ENCODE measurements at regions not wholly inside any gene's neighbourhood (a gene's known extent, or its start where the extent isn't known, plus 50 kb on each side); places are given as distances from the start of the nearest gene placed in this dataset.
"Not testable (repeated sequence)": the region's sequence is repeated elsewhere in the genome, so short reads cannot be mapped to it uniquely, and the experiment has no call there.

- Histone ChIP-seq H3K27ac (no peak overlapping the region), H3K27me3 (replicated peaks) (no peaks in the 10 kb centered on the region), H3K4me3 (ENCODE audit: low read depth, low read length) (no peak overlapping the region), H3K36me3 (replicated peaks) (no peaks in the 10 kb centered on the region)
- TF ChIP-seq, protein P1, sequence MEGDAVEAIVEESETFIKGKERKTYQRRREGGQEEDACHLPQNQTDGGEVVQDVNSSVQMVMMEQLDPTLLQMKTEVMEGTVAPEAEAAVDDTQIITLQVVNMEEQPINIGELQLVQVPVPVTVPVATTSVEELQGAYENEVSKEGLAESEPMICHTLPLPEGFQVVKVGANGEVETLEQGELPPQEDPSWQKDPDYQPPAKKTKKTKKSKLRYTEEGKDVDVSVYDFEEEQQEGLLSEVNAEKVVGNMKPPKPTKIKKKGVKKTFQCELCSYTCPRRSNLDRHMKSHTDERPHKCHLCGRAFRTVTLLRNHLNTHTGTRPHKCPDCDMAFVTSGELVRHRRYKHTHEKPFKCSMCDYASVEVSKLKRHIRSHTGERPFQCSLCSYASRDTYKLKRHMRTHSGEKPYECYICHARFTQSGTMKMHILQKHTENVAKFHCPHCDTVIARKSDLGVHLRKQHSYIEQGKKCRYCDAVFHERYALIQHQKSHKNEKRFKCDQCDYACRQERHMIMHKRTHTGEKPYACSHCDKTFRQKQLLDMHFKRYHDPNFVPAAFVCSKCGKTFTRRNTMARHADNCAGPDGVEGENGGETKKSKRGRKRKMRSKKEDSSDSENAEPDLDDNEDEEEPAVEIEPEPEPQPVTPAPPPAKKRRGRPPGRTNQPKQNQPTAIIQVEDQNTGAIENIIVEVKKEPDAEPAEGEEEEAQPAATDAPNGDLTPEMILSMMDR (IDR thresholded peaks at IDR 0.05; ENCODE audit: low read depth, low read length, missing control alignments) = no peak
- no peak for DNase-seq
- in situ Hi-C loops (cut with HindIII; ENCODE audit: low pct_ligation_motif_present, low sequenced_read_pairs) = no loop called here
Measured at GRCh38 chr16:73399486-73399885, 351.6 kb upstream of the ZFHX3 start.

GRCh38 chr16:73398604-73399003, 350.7 kb upstream of the ZFHX3 start:
- DNase-seq; in situ Hi-C loops (cut with HindIII; ENCODE audit: low pct_ligation_motif_present, low sequenced_read_pairs); H3K27ac ChIP-seq; H3K27me3 ChIP-seq (replicated peaks); H3K36me3 ChIP-seq (replicated peaks); H3K4me3 ChIP-seq (ENCODE audit: low read depth, low read length): not testable (repeated sequence)

DNA sequence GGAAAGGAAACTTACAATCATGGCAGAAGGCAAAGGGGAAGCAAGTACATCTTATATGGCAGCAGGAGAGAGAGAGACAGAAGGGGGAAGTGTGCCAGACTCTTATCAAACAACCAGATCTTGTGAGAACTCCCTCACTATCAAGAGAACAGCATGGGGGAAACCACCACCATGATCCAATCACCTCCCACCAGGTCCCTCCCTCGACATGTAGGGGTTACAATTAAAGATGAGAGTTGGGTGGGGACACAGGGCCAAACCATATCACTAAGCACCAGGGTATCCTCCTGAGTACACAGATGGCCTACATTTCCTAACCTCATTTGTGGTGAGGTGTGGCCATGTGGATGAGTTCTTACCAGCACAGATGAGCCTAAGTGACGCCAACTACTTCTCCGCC, 348.6 kb upstream of the ZFHX3 start:
- no peak overlapping the region for H3K27ac ChIP-seq
- TF ChIP-seq, protein P1 (IDR thresholded peaks at IDR 0.05; ENCODE audit: low read depth, low read length, missing control alignments) = no peak
- no peaks in the 10 kb centered on the region for H3K27me3 ChIP-seq (replicated peaks)
- in situ Hi-C loops (cut with HindIII; ENCODE audit: low pct_ligation_motif_present, low sequenced_read_pairs) = no loop called here
- H3K36me3 ChIP-seq (replicated peaks) = no peaks in the 10 kb centered on the region
- no peak for DNase-seq
- H3K4me3 ChIP-seq (ENCODE audit: low read depth, low read length) = no peak overlapping the region

DNA sequence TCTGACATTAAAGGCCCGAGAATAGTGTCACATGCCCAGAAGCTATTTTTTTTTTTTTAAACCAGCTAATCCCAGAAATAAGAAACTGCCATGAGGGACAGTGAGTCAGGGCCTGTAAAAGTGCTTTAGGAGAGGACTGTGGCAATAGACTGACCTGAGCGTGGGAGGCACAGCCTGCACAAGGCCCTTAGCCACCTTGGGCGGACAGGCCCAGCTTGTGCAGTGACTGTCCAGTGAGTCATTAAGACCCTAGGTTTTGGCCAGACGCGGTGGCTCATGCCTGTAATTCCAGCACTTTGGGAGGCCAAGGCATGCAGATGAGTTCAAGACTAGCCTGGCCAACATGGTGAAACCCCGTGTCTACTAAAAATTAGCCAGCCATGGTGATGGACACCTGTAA, 343.0 kb upstream of the ZFHX3 start:
- TF ChIP-seq, protein P1 (IDR thresholded peaks at IDR 0.05; ENCODE audit: low read depth, low read length, missing control alignments) = no peak
- no peak overlapping the region for H3K27ac ChIP-seq
- DNase-seq = peak; percentile 13
- H3K4me3 ChIP-seq (ENCODE audit: low read depth, low read length) = no peak overlapping the region
- no peaks in the 10 kb centered on the region for H3K27me3 ChIP-seq (replicated peaks)
- no peaks in the 10 kb centered on the region for H3K36me3 ChIP-seq (replicated peaks)
- in situ Hi-C loops (cut with HindIII; ENCODE audit: low pct_ligation_motif_present, low sequenced_read_pairs) = no loop called here

- no peaks in the 10 kb centered on the region for H3K27me3 ChIP-seq (replicated peaks)
Measured at GRCh38 chr16:73390491-73390890, 342.6 kb upstream of the ZFHX3 start.

GRCh38 chr16:73389085-73389484, 341.2 kb upstream of the ZFHX3 start:
- TF ChIP-seq, protein P1 (IDR thresholded peaks at IDR 0.05; ENCODE audit: low read depth, low read length, missing control alignments) = no peak
- no peak overlapping the region for H3K27ac ChIP-seq
- DNase-seq = no peak
- in situ Hi-C loops (cut with HindIII; ENCODE audit: low pct_ligation_motif_present, low sequenced_read_pairs) = no loop called here
- H3K4me3 ChIP-seq (ENCODE audit: low read depth, low read length) = no peak overlapping the region
- H3K27me3 ChIP-seq (replicated peaks) = no peaks in the 10 kb centered on the region
- no peaks in the 10 kb centered on the region for H3K36me3 ChIP-seq (replicated peaks)

More at GRCh38 chr16:73390491-73390890, 342.6 kb upstream of the ZFHX3 start:
- TF ChIP-seq, protein P1 (IDR thresholded peaks at IDR 0.05; ENCODE audit: low read depth, low read length, missing control alignments) = no peak
- in situ Hi-C loops (cut with HindIII; ENCODE audit: low pct_ligation_motif_present, low sequenced_read_pairs) = no loop called here
- H3K36me3 ChIP-seq (replicated peaks) = no peaks in the 10 kb centered on the region
- H3K27ac ChIP-seq = no peak overlapping the region
- DNase-seq = no peak
- H3K4me3 ChIP-seq (ENCODE audit: low read depth, low read length) = no peak overlapping the region
